ENCODE measurements at regions not wholly inside any gene's neighbourhood (a gene's known extent, or its start where the extent isn't known, plus 50 kb on each side); places are given as distances from the start of the nearest gene placed in this dataset.
"Not testable (repeated sequence)": the region's sequence is repeated elsewhere in the genome, so short reads cannot be mapped to it uniquely, and the experiment has no call there.

DNA sequence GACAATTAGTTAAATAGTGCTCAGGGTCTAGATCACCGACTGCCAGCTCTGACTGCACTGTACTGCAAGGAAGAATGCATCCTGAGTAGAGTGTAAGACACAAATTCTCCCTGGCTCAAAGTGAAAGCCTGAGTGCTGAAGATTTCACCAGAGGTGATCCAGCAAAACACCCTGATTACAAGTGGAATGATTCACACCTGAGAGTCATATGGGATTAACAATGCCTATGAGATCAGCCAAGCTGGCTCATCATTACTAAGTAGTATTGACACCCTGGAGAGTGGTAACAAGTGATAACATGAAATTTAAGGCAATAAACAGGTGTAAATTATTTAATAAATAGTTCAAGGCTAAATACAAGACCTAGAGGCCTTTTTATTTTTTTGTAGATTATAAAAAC, 403.8 kb upstream of the PRR20A start:
- DNase-seq (ENCODE audit: low read depth) = no peak

DNA sequence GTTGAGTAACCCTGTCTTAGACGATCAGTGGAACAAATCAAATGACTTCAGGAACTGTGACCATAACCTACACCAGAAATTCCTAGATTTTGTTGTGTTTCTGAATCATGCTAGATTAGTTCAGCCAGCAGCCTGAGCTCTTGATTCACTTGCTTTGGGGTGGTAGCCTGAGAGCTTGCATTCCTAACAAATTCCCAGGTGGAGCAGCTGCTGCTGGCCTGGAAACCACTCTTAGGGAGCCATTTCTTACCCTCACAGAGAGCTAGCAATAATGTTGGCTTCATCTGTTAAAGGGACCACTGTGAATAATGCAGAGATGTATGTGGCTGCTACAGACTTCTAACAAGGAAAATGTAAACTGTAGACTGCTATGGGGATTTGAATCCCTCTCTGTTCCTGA, 388.1 kb upstream of the PRR20A start:
- no peak for DNase-seq (ENCODE audit: low read depth)
- no peak overlapping the region for H3K4me3 ChIP-seq (ENCODE audit: control insufficient read depth, low read depth, low read length)
- TF ChIP-seq, protein P1, sequence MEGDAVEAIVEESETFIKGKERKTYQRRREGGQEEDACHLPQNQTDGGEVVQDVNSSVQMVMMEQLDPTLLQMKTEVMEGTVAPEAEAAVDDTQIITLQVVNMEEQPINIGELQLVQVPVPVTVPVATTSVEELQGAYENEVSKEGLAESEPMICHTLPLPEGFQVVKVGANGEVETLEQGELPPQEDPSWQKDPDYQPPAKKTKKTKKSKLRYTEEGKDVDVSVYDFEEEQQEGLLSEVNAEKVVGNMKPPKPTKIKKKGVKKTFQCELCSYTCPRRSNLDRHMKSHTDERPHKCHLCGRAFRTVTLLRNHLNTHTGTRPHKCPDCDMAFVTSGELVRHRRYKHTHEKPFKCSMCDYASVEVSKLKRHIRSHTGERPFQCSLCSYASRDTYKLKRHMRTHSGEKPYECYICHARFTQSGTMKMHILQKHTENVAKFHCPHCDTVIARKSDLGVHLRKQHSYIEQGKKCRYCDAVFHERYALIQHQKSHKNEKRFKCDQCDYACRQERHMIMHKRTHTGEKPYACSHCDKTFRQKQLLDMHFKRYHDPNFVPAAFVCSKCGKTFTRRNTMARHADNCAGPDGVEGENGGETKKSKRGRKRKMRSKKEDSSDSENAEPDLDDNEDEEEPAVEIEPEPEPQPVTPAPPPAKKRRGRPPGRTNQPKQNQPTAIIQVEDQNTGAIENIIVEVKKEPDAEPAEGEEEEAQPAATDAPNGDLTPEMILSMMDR (conservative IDR thresholded peaks at IDR 0.05; ENCODE audit: control insufficient read depth, insufficient read depth, low read depth, low read length) = no peak

More for the DNA sequence above, 403.8 kb upstream of the PRR20A start:
- no peak overlapping the region for H3K4me3 ChIP-seq (ENCODE audit: control insufficient read depth, low read depth, low read length)
- TF ChIP-seq, protein P1 (conservative IDR thresholded peaks at IDR 0.05; ENCODE audit: control insufficient read depth, insufficient read depth, low read depth, low read length) = no peak

DNA sequence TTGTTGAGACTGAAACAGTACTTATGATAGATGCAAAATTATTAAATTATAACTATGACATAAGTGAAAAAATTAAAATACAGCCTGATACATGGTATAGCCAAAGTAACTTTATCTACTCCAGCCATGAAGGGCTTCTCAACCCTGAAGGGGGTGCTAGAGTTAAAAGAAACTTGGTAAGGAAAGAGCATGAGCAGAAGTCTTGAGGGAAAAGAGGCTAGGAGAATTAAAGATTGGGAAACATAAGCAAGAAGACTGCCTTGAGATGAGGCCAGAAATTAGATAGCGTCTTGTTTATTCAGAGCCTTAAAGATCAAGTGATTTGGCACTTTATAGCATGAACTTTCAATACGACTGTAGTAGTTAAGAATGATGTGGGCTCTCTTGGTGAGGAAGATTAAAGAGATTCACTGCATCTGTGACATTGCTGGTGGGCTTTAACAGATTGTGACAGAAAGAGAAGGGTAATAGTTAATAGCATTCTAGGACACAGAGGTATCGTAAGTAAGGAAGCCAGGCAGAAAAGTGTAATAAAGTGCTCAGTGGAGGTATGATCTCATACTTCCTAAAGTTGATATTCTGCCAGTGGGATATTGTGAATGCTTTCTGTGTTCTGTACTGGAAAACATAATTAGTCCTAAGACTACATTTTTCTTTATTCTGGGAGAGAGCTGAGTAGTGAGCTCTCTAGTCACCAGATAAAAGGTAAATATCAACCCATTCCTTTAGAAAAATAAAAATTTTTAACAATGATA, 385.4 kb upstream of the PRR20A start:
- no peak overlapping the region for H3K4me3 ChIP-seq (ENCODE audit: control insufficient read depth, low read depth, low read length)
- DNase-seq (ENCODE audit: low read depth) = no peak
- TF ChIP-seq, protein P1 (conservative IDR thresholded peaks at IDR 0.05; ENCODE audit: control insufficient read depth, insufficient read depth, low read depth, low read length) = no peak

DNA sequence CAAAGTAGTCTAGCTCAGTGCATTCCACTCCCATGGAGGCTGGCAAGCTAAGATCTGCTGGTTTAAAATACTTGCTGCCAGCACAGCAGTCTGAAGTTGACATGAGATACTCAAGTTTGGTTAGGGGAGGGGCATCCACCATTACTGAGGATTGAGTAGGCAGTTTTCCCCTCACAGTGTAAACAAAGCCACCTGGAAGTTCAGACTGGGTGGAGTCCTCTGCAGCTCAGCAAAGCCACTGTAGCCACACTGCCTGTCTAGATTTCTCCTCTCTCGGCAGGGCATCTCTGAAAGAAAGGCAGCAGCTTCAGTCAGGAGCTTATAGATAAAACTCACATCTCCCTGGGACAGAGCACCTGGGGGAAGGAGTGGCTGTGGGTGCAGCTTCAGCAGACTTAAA, 377.4 kb upstream of the PRR20A start:
- H3K4me3 ChIP-seq (ENCODE audit: control insufficient read depth, low read depth, low read length); DNase-seq (ENCODE audit: low read depth): not testable (repeated sequence)

DNA sequence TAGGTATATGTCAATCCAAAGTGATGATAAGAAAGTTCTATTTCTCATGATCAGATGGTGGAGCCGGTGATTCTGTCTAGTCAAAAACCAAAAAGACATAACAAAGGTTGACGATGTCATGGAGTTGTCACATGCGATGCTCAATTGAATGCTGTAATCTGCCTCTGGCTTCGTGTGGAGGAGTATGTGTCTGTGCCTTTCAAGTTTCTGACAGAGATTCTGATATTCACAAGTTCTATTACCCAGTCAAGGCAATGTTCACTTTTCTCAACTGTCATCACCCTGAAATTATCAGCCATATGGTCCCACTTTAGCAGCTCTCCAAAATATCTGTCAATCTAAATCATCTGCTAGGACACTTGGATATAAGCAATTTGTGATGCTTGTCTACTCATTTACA, 367.6 kb upstream of the PRR20A start:
- TF ChIP-seq, protein P1 (conservative IDR thresholded peaks at IDR 0.05; ENCODE audit: control insufficient read depth, insufficient read depth, low read depth, low read length) = no peak
- DNase-seq (ENCODE audit: low read depth) = no peak
- no peak overlapping the region for H3K4me3 ChIP-seq (ENCODE audit: control insufficient read depth, low read depth, low read length)

DNA sequence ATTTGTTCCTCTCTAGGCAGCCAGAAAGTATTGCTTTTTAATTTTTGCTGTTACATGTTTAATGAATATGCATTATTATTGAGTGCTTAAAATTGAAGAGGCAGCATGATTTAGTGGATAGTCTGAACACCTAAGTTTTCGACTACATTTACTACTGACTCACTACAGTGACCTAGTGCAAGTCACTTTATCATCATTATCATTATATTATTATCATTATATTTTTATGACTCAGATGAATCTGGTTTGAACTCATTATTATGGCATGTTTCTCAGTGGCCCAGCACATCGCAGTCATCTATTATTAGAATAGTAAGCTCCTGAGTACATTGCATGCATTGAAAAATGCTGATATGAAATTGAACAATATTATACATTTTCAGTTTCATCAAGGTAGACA, 351.2 kb upstream of the PRR20A start:
- no peak overlapping the region for H3K4me3 ChIP-seq (ENCODE audit: control insufficient read depth, low read depth, low read length)
- TF ChIP-seq, protein P1 (conservative IDR thresholded peaks at IDR 0.05; ENCODE audit: control insufficient read depth, insufficient read depth, low read depth, low read length) = no peak
- no peak for DNase-seq (ENCODE audit: low read depth)

DNA sequence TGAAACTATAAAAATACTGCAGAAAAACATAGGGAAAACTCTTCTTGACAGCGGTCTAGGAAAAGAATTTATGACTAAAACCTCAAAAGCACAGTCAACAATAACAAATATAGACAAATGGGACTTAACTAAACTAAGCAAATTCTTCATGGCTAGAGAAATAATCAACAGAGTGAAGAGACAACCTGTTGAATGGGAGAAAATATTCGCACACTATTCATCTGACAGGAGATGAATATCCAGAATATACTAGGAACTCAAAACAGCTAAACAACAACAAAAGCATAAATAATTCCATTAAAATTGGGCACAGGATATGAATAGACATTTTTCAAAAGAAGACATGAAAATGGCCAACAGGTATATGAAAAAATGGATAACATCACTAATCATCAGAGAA, 303.6 kb upstream of the PRR20A start:
- no peak overlapping the region for H3K4me3 ChIP-seq (ENCODE audit: control insufficient read depth, low read depth, low read length)
- TF ChIP-seq, protein P1 (conservative IDR thresholded peaks at IDR 0.05; ENCODE audit: control insufficient read depth, insufficient read depth, low read depth, low read length) = no peak

More for the DNA sequence above, 303.6 kb upstream of the PRR20A start:
- no peak for DNase-seq (ENCODE audit: low read depth)

Data from fibroblast of mammary gland (primary cell).